Ovary (tissue), 7 donors: ENCODE measurements at regions not wholly inside any gene's neighbourhood (a gene's known extent, or its start where the extent isn't known, plus 50 kb on each side); places are given as distances from the start of the nearest gene placed in this dataset. TPM values are rescaled to one million over a fixed set of nuclear protein-coding genes. Genes with fewer than 3 reads are reported as not detected.

Experiments
- DNase-seq, 5 donors: peaks; one replicate each; pipeline ENCODE4 v3.0.0-alpha.2; 2019 to 2020
- H3K27ac ChIP-seq, 2 donors: fragments of 200-600 bp; one replicate each; pipeline versions ENCODE4 v1.5.1 to v1.8.0; 2019 to 2022
- H3K27me3 ChIP-seq: fragments of 200-600 bp; one replicate; pipeline ENCODE4 v1.8.0; 2022
- H3K36me3 ChIP-seq: fragments of 200-600 bp; sonication (generic); one replicate; pipeline ENCODE4 v1.5.1; 2019
- H3K4me1 ChIP-seq: one replicate; pipeline ENCODE4 v1.8.1; 2013; ENCODE audit warnings: mild to moderate bottlenecking, moderate library complexity; ENCODE audit not compliant: insufficient read depth
- H3K4me3 ChIP-seq: fragments of 200-600 bp; sonication (generic); one replicate; pipeline ENCODE4 v1.5.1; 2017
- H3K9me3 ChIP-seq, 2 donors: fragments of 200-600 bp in 1 of 2; sonication (generic) in 1 of 2; one replicate each; pipeline versions ENCODE4 v1.5.1 to v1.8.1; 2013 to 2019; ENCODE audit warnings: mild to moderate bottlenecking in 1 of 2, moderate library complexity in 1 of 2
- CTCF ChIP-seq, 3 donors: fragments of 450-650 bp in 2 of 3; fragments of 200-600 bp in 1 of 3; IDR thresholded peaks; one replicate each; pipeline versions ENCODE4 v1.5.1 to v1.8.0; 2016 to 2022; ENCODE audit warnings: antibody characterized with exemption in 3 of 3, mild to moderate bottlenecking in 1 of 3
- EP300 ChIP-seq: sonication (generic); formaldehyde crosslinking; IDR thresholded peaks from one replicate; pipeline ENCODE4 v1.6.1; 2017; ENCODE audit warnings: antibody characterized with exemption
- POLR2A ChIP-seq: fragments of 450-650 bp; IDR thresholded peaks from one replicate; pipeline ENCODE4 v1.6.1; 2017; ENCODE audit warnings: antibody characterized with exemption, mild to moderate bottlenecking, moderate library complexity
- WGBS, 3 donors: extraction: QIAGEN DNeasy Blood & Tissue Kit in 1 of 3; methylation state at CpG; one replicate each; pipeline versions ENCODE4 v1.1.5 to v1.1.7; 2013 to 2017; 5-methylcytosine and 5-hydroxymethylcytosine counted together
- intact Hi-C, 4 donors: fragments of 100-400 bp; cut with DNase I; formaldehyde crosslinking; loops; one replicate each; pipeline versions ENCODE4 v1.11.0 to v1.15.1; 2022 to 2023
- microRNA counts: library from miRNA; unstranded; fragments of <30 nt; microRNA quantifications from one replicate; lab custom pipeline; 2016
- microRNA-seq, 3 donors: library from miRNA; unstranded; fragments of <30 nt; microRNA quantifications; one replicate each; pipeline versions ENCODE4 to v1.2.0, GENCODE V29; 2019 to 2020
- small RNA-seq: library from RNA; depleted of rRNA; stranded (forward); fragments of <200 nt; gene quantifications from one replicate; pipeline ENCODE3, GENCODE V24; 2016
- donor health status: DM: no; HTN: no; CAD: no; lungs with moderate emphysema.
- donor health status: DM: no; HTN: no; CAD: no.
- donor health status: Bipolar disorder and iron deficiency.
- donor health status: DM: no; HTN: no; CAD: no.
- donor health status: DM: yes; HTN: yes; CAD: no.

- WGBS, 3 donors: 29 to 35% (median 33%) methylated on average over 8 of the region's 8 CpGs
- Histone ChIP-seq H3K9me3 (no peaks in the 10 kb centered on the region), H3K36me3 (no peaks in the 10 kb centered on the region), H3K4me3 (no peak overlapping the region), H3K4me1 (peaks cover 7% of the 10 kb centered on the region), H3K27ac (no peak overlapping the region), H3K27me3 (no peaks in the 10 kb centered on the region)
- DNase-seq: peak in 3 of 5 donors; percentile 44 to 67 (median 47)
- intact Hi-C loops: loop anchor here in 1 of 4 donors (5.0 kb wide), 1 partner anchor 51 kb away; no protein-coding TSS in a partner anchor
- TF ChIP-seq POLR2A (no peak), EP300 (no peak), CTCF (IDR thresholded peaks at IDR 0.05) (no peak)
These were observed 54.5 kb upstream of the IL17B start for GRCh38 chr5:149433524-149434131.

GRCh38 chr5:149432911-149433401 is 53.9 kb upstream of the IL17B start:
- peak in 3 of 5 donors; percentile 49 to 67 (median 52) for DNase-seq
- Histone ChIP-seq H3K4me3 (no peak overlapping the region), H3K4me1 (peaks cover 7% of the 10 kb centered on the region), H3K9me3 (no peaks in the 10 kb centered on the region), H3K36me3 (no peaks in the 10 kb centered on the region), H3K27ac (peak overlapping the region in 1 of 2 donors; percentile 22), H3K27me3 (no peaks in the 10 kb centered on the region)
- 3 to 21% (median 20%) methylated on average over 3 of the region's 3 CpGs for WGBS, 3 donors
- intact Hi-C loops: loop anchor here in 1 of 4 donors (5.0 kb wide), 1 partner anchor 51 kb away; no protein-coding TSS in a partner anchor
- TF ChIP-seq EP300: no peak

- Histone ChIP-seq H3K27ac (peak overlapping the region in 1 of 2 donors; percentile 22), H3K4me3 (no peak overlapping the region), H3K27me3 (no peaks in the 10 kb centered on the region), H3K4me1 (peaks cover 7% of the 10 kb centered on the region), H3K9me3 (no peaks in the 10 kb centered on the region), H3K36me3 (no peaks in the 10 kb centered on the region)
- TF ChIP-seq EP300 (no peak), CTCF (IDR thresholded peaks at IDR 0.05) (no peak), POLR2A (no peak)
- WGBS, 3 donors: 42 to 51% (median 42%) methylated on average over 7 of the region's 7 CpGs
- peak in 2 of 5 donors; percentile 46 to 59 for DNase-seq
- intact Hi-C loops: loop anchor here in 1 of 4 donors (5.0 kb wide), 1 partner anchor 50 kb away; no protein-coding TSS in a partner anchor
These were observed 53.3 kb upstream of the IL17B start for GRCh38 chr5:149432376-149432775.

GRCh38 chr5:149429839-149430721 is 51.0 kb upstream of the IL17B start:
- H3K4me3 ChIP-seq: no peak overlapping the region
- intact Hi-C loops: loop anchor here in 3 of 4 donors (2.0 to 5.0 kb wide), 2 partner anchors 47 to 48 kb away; no protein-coding TSS in a partner anchor
- peak overlapping the region in 1 of 2 donors; percentile 75 for H3K27ac ChIP-seq
- no peaks in the 10 kb centered on the region for H3K9me3 ChIP-seq
- peak; percentile 69 to 81 (median 76) for DNase-seq
- WGBS, 3 donors: 29 to 38% (median 34%) methylated on average over 15 of the region's 15 CpGs
- no peaks in the 10 kb centered on the region for H3K27me3 ChIP-seq
- no peaks in the 10 kb centered on the region for H3K36me3 ChIP-seq
- H3K4me1 ChIP-seq: peaks cover 7% of the 10 kb centered on the region
- no peak for TF ChIP-seq POLR2A
- TF ChIP-seq CTCF (IDR thresholded peaks at IDR 0.05): peak in 2 of 3 donors; percentile 20 to 38
- TF ChIP-seq EP300: no peak

MicroRNA genes in the stretch of these regions (microRNA counts, 767-probe panel; counts per million panel counts)
- 7,540 counts per million, percentile 99 among the panel's probes with 10 or more counts for microRNA hsa-miR-145-5p (lab: Ali Mortazavi, UCI)

Small RNA genes lying in the stretch of these regions (microRNA-seq; reads per million reads assigned to microRNA genes)
- gene MIR145: 5,207 to 7,713 (median 6,561) reads per million in 3 donors

Small RNA genes lying in the stretch of these regions (small RNA-seq; reads per million reads assigned to genes)
- gene MIR145: not detected
